ENCODE measurements at regions not wholly inside any gene's neighbourhood (a gene's known extent, or its start where the extent isn't known, plus 50 kb on each side); places are given as distances from the start of the nearest gene placed in this dataset.

DNA sequence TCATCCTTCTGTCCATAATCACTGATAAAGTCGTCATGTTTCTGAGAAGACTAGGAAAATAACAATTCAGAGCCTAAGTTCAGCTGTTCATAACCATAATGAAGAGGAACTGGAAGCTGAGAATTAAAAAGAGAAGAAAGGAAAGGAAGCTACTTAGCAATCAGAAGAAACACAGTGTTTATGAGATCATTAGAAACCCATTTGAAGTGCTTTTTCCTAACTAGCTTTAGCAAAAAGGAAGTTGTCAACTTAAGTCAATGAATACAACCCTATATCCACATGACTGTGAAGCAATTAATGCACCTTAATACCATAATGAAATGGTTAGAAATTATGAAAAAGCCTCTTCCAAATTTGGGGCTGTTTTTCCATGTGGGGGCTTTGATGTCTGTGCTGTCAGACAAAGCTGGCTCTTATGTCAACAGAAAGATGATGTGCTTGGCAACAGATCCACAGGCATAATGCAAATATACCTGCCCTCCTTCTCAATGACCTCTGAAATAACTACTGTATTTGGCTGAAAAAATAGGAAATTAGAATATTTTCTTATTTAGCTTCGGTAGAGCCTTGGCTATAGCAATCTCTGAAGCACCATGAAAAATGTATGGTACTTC lies 463.5 kb downstream of the RASEF start:
- no peak for TF ChIP-seq EZH2phosphoT487 (conservative IDR thresholded peaks at IDR 0.05; ENCODE audit: low read length)
- TF ChIP-seq, protein P1, sequence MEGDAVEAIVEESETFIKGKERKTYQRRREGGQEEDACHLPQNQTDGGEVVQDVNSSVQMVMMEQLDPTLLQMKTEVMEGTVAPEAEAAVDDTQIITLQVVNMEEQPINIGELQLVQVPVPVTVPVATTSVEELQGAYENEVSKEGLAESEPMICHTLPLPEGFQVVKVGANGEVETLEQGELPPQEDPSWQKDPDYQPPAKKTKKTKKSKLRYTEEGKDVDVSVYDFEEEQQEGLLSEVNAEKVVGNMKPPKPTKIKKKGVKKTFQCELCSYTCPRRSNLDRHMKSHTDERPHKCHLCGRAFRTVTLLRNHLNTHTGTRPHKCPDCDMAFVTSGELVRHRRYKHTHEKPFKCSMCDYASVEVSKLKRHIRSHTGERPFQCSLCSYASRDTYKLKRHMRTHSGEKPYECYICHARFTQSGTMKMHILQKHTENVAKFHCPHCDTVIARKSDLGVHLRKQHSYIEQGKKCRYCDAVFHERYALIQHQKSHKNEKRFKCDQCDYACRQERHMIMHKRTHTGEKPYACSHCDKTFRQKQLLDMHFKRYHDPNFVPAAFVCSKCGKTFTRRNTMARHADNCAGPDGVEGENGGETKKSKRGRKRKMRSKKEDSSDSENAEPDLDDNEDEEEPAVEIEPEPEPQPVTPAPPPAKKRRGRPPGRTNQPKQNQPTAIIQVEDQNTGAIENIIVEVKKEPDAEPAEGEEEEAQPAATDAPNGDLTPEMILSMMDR (IDR thresholded peaks at IDR 0.05; ENCODE audit: insufficient read depth, low read length, poor library complexity, severe bottlenecking), result no peak
- Histone ChIP-seq H3K9me3 (ENCODE audit: insufficient read depth, low read length) (no peaks in the 10 kb centered on the region), H3K79me2 (ENCODE audit: insufficient read depth, low read length) (no peaks in the 10 kb centered on the region), H3K9me2 (replicated peaks; ENCODE audit: insufficient read depth, low read length) (no peaks in the 10 kb centered on the region), H3K4me2 (ENCODE audit: low read depth, low read length, poor library complexity, severe bottlenecking) (no peak overlapping the region), H4K20me1 (ENCODE audit: low read depth, low read length) (no peaks in the 10 kb centered on the region), H2AFZ (ENCODE audit: low read depth, low read length, severe bottlenecking) (no peak overlapping the region), H3K9ac (ENCODE audit: low read length) (no peak overlapping the region), H3F3A (ENCODE audit: insufficient read depth) (no peaks in the 10 kb centered on the region), H3K27ac (ENCODE audit: low read depth, low read length) (no peak overlapping the region), H3K36me3 (ENCODE audit: low read length) (no peaks in the 10 kb centered on the region), H3K27me3 (ENCODE audit: low read length) (no peaks in the 10 kb centered on the region), H3K4me3 (ENCODE audit: insufficient read depth, low read length, poor library complexity, severe bottlenecking) (no peak overlapping the region)

DNA sequence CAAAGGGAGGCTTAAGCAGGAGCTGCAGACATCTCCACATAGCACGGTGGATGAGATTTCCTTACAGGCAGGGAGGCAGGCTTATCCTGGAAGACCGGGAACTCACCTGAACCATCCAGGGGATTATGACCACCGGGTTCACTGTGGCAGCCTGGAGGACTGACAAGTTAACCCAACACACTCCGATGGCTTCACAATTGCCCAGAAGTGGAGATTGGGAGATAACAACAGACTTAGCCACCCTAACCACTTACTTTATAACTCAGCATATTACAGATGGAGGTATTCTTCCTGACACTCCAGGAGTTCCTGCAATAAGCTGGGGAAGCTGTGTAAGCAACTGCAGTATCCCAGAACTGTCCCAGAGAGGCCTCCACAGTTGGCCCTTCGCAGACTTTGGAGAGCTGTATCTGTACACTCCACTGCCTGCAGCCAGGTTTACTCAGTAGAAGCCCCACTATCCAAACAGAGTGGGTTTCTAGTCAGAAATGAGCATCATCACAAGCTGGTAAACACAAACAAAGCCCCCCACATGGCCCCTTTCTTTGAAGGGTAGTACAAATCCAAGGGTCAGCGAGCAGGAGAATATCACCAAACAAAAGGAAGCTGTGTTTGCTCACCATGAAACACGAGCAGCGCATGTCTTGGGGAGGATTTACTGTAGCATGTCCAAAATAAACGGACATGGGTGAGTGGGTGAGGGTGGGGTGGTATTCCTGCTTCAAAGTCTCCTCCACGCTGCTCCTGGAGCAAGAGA lies 462.2 kb downstream of the RASEF start:
- TF ChIP-seq, protein P1 (IDR thresholded peaks at IDR 0.05; ENCODE audit: insufficient read depth, low read length, poor library complexity, severe bottlenecking), result no peak
- TF ChIP-seq EZH2phosphoT487 (conservative IDR thresholded peaks at IDR 0.05; ENCODE audit: low read length), result no peak
- Histone ChIP-seq H3K9me2 (replicated peaks; ENCODE audit: insufficient read depth, low read length) (no peaks in the 10 kb centered on the region), H3K4me2 (ENCODE audit: low read depth, low read length, poor library complexity, severe bottlenecking) (no peak overlapping the region), H3K9ac (ENCODE audit: low read length) (no peak overlapping the region), H4K20me1 (ENCODE audit: low read depth, low read length) (no peaks in the 10 kb centered on the region), H3F3A (ENCODE audit: insufficient read depth) (no peaks in the 10 kb centered on the region), H3K9me3 (ENCODE audit: insufficient read depth, low read length) (no peaks in the 10 kb centered on the region), H3K36me3 (ENCODE audit: low read length) (no peaks in the 10 kb centered on the region), H3K27me3 (ENCODE audit: low read length) (no peaks in the 10 kb centered on the region), H3K27ac (ENCODE audit: low read depth, low read length) (no peak overlapping the region), H2AFZ (ENCODE audit: low read depth, low read length, severe bottlenecking) (no peak overlapping the region), H3K4me3 (ENCODE audit: insufficient read depth, low read length, poor library complexity, severe bottlenecking) (no peak overlapping the region), H3K79me2 (ENCODE audit: insufficient read depth, low read length) (no peaks in the 10 kb centered on the region)

DNA sequence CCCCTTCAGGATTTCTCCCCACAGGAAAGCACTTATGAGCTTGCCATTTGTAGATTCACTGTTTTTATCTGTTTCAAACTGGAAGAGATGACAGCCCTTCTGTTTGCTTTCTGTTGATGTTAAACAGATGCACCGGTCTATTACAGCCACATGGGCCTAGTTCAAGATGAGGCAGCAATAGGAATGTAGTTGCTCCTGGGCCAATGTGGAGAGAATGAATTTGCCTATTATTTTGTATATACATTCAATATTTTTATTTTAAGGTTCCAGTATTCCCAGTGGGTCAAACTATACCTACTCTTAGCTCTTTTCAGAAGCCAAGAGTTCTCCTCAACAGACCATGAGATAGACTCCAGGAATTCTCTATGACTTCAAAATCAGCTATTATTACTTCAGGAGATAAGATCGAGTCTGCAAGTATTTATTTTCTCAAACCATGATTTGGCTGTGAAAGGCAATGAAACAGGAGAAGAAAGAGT lies 461.6 kb downstream of the RASEF start:
- Histone ChIP-seq H3K9ac (ENCODE audit: low read length) (no peak overlapping the region), H3K9me2 (replicated peaks; ENCODE audit: insufficient read depth, low read length) (no peaks in the 10 kb centered on the region), H3K27me3 (ENCODE audit: low read length) (no peaks in the 10 kb centered on the region), H3K79me2 (ENCODE audit: insufficient read depth, low read length) (no peaks in the 10 kb centered on the region), H3K36me3 (ENCODE audit: low read length) (no peaks in the 10 kb centered on the region), H4K20me1 (ENCODE audit: low read depth, low read length) (no peaks in the 10 kb centered on the region), H3K4me3 (ENCODE audit: insufficient read depth, low read length, poor library complexity, severe bottlenecking) (no peak overlapping the region), H3K9me3 (ENCODE audit: insufficient read depth, low read length) (no peaks in the 10 kb centered on the region), H3K27ac (ENCODE audit: low read depth, low read length) (no peak overlapping the region), H2AFZ (ENCODE audit: low read depth, low read length, severe bottlenecking) (no peak overlapping the region), H3F3A (ENCODE audit: insufficient read depth) (no peaks in the 10 kb centered on the region), H3K4me2 (ENCODE audit: low read depth, low read length, poor library complexity, severe bottlenecking) (no peak overlapping the region)
- TF ChIP-seq, protein P1 (IDR thresholded peaks at IDR 0.05; ENCODE audit: insufficient read depth, low read length, poor library complexity, severe bottlenecking), result no peak
- TF ChIP-seq EZH2phosphoT487 (conservative IDR thresholded peaks at IDR 0.05; ENCODE audit: low read length), result no peak
